ENCODE measurements at regions not wholly inside any gene's neighbourhood (a gene's known extent, or its start where the extent isn't known, plus 50 kb on each side); places are given as distances from the start of the nearest gene placed in this dataset.

- DNase-seq = no peak
Observed at GRCh38 chr1:234931404-234931973, 197.1 kb downstream of the TOMM20 start.

- no peak for DNase-seq
Observed at GRCh38 chr1:234929369-234929768, 199.3 kb downstream of the TOMM20 start.

DNA sequence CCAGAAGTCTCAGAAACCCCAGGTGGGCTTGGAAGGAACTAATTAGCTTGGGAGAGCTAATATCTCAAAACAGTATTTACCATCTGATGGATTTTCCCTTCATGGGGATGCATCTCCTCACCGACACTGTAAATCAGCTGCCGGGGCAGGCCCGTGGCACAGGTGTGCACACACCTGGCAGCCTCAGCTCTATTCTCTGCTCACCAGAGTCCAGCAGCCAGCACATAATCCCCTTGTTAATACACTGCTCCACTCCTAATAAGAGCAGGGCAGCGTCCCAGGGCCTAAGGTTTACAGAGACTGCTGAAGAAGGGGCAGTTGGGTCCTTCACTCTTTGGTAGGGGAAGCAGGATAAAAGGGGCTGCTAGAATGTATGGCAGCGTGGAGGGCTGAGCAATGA lies 200.0 kb downstream of the TOMM20 start:
- DNase-seq = peak; percentile 88

GRCh38 chr1:234927971-234928640 lies 200.5 kb downstream of the TOMM20 start:
- no peak for DNase-seq

DNA sequence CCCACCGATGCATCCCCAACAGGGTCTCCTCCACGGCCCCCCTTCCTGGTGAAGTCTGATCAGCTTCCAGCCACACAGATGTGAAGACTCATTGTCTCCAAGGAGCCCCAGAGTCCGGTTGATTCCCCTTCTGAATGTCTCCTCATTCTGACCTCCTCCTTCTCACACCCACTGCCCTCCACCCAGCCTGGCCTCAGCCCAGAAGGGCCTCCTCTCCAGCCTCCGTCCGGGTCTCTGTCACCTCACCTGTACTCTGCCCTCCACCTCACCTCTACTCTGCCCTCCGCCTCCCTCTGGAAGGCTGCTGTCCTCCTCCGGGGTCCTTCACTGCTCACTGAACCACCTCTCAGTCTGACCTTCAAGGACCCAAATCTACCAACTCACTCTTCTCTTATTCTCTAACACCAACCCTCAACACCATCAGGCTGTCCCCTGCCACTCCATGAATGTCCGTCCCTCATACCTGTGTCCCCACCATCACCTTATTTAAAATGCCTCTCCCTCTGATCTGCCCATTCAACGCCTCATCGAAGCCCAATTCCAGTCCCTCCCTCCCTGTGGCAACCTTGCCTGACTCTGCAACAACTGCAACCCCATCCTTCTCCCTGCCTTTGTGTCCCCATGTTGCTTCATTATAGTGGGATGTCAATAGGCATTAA lies 201.2 kb downstream of the TOMM20 start:
- DNase-seq = no peak

DNA sequence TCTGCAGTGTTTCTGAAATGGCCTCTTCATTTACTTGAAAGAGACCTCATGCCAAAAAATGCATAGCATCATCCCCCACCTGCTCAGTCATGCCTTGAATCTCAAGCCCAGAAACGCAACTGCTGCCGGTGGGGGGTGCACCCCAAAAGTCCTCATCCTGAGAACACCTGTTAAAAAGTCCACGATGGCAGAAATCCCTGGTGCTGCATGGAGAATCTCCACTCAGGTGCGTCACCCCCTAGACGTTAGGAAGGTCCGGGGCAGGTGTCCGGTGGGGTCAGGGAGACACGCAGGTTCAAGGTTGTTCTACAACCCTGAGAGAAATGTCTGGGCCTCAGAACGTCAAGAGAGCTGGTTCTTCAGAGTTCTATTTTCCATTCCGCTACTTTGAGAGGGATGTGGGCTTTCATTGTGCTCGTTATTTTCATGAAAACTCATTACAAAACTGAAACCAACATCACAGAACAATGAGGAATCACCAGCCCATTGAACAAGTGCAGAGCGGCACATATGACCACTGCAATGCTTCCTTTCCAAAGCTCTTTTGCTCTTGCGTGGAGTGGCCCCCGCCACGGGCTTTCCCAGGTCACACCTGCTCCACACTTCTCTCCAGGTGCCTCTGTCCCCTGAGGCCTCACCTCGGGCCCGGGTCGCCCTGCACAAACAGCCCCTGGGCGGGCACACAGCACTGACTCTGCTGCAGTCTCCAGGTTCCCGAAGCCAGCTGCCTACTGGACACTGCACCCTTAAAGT lies 201.9 kb downstream of the TOMM20 start:
- DNase-seq = peak; percentile 32

GRCh38 chr1:234926264-234926558 lies 202.4 kb downstream of the TOMM20 start:
- no peak for DNase-seq

GRCh38 chr1:234925440-234926263 lies 203.0 kb downstream of the TOMM20 start:
- DNase-seq = no peak

- no peak for DNase-seq
Observed at GRCh38 chr1:234924450-234925355, 203.9 kb downstream of the TOMM20 start.

DNA sequence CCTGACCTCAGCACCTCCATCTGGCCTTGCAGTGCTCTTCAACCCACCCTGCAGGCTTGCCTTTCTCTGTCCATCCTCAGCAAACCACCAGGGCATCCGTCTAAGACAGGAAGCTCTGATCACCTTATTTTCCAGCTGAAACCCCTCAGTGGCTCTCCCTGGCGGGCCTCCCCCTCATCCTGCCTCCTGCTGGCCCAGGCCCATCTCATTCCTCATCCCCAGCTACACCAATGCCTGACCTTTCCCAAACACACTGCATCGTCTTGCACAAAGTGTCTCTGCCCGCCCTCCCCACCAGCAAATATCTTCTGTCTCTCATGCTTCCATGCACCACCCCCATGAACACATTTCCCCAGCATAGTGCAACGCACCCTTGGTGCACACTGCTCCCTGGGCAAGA lies 205.0 kb downstream of the TOMM20 start:
- DNase-seq = no peak

DNA sequence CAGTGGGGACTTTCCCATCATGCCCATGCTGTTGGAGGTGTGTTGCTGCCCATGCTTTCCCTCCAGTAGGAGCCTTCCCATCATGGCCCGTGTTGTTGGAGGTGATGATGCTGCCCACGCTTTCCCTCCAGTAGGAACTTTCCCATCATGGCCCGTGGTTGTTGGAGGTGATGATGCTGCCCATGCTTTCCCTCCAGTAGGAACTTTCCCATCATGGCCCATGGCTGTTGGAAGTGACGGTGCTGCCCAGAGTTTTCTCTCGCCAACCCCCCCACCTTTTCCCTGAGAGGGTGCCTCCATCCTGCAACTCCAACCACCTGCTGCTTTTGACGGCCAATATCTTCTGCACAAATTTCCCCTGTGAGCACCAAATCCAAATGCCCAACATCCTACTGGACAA lies 205.7 kb downstream of the TOMM20 start:
- no peak for DNase-seq

DNA sequence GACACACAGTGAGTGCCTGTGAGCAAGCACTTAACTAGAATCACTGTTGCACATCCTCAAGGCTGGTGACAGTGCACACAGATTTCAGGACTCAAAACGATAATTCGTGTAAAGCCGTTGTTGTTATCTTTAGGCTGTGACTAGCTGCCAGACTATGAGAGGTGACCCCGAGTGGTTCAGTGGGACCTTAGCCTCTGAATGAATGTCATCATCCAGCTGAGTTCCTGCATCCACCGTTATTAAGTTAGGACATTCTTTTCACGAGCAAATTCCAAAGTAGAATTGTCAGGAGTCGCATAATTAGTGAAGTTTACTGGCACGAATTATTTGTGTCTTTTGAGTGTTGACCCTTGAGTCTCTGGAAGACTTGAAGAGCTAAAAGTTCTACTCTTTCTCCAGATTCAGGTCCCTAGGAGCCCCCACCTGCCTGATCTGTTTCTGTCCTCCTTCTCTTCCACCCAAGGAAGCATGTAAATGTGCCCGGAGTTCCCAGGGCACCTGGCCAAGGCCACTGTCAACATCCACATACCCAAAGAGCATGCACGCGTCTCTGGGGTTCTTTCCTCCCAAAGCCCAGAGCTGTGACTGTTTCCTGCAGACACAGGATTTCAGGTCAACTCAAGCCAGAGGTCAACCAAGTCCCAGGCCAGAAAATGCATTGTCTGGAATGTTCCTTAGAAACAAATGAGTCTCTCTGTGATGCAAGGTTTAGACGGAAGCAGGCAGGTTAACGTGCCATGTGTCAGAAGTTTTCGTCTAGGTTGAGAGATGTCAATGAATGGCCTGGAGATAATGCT lies 207.2 kb downstream of the TOMM20 start:
- no peak for DNase-seq

DNA sequence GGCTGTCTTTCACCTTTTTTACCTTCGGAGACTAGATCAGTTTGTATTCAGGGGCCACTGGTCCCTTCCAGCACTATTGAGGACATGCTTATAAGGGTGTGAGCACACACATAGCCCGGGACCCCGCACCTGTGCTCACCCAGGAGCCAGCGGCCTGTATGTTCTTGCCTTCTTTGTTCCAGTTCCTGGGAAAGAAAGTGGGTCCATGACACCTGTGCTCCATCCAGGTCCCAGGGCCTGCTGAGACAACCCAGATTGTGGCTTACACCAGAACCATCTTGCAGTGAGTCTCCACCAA lies 207.8 kb downstream of the TOMM20 start:
- DNase-seq = no peak

DNA sequence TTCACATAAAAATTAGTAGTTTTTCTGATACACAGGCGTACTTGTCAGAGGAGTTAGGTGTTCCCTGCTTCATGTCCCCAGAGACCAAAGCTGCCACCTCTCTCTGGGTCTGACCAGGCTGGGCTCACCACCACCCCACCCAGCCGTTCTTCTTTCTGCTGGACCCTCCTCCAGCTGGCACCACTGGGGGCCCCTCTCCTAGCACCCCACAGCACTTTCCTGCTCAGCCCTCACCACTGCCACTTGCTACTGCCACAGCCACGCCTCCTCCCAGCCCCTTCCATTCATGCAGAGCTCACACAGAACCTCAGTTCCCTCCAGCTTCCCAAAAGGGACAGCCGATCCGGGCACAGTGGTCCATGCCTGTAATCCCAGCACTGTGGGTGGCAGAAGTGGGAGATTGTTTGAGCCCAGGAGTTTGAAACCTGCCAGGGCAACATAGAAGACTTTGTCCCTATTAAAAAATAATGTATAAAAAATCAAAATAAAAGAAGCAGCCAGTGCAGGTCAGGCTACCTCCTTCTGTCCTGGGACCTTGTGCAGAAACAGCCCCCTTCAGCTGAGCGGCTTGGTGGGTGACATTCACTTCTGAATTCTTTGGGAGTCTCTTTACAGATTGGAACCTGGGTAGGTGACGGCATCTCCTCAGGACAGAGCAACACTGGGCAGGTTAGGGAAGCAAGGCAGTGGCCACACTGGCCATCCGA lies 208.3 kb downstream of the TOMM20 start:
- no peak for DNase-seq

- no peak for DNase-seq
Observed at GRCh38 chr1:234918961-234919761, 209.5 kb downstream of the TOMM20 start.

GRCh38 chr1:234918181-234918841 lies 210.3 kb downstream of the TOMM20 start:
- DNase-seq = no peak

- no peak for DNase-seq
Observed at GRCh38 chr1:234917495-234918180, 211.0 kb downstream of the TOMM20 start.

DNA sequence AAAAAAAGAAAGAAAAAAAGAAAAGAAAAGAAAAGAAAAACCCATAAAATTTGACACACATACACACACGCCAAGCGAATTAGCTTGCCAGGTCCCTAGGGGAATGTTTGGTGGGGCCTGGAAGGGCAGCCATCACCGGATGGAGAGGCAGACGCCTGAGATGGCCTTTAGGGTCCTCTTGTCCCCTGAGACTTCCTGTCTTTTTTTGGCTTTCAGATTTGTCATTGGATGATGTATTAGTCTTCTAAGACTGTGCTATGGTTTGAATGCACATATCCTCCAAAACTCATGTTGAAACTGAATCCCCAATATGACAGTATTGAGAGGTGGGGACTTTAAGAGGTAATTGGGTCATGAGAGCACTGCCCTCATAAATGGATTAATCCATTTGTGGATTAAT lies 211.8 kb downstream of the TOMM20 start:
- DNase-seq = no peak

Measured in NCI-H69 (cell line).